ENCODE measurements at regions not wholly inside any gene's neighbourhood (a gene's known extent, or its start where the extent isn't known, plus 50 kb on each side); places are given as distances from the start of the nearest gene placed in this dataset.
A peak's percentile ranks its signal among the peaks of the same experiment; 100 is the strongest.

DNA sequence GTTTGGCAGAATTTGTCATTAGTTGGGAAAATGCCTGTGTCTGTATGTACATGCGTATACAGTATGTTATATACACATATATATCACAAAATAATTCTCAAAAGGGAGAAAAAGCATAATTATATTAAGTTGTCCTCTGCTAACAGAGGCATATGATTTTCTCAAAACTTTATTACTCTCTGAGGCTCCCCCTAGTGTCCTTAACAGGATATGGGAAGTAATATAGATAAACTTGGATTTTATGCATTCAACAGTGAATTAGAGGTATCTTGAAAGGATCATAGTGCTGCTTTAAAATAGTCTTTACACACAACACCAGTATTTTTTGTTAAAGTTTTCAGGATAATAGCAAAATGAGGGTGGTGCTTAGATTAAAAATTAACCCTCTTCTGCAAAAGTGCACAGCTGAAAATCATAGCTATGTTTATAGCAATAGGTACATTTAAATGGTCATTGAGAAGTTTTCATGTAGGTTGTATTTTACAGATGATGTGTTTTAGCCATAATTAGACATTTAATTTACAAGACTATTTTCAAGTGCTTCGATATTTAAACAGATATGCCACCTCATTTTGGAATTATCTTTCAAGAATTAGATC lies 454.0 kb upstream of the ROBO2 start:
- Histone ChIP-seq H3K4me2 (ENCODE audit: low read depth, low read length, poor library complexity, severe bottlenecking) (no peak overlapping the region), H3K27me3 (ENCODE audit: insufficient read depth, low read length, poor library complexity, severe bottlenecking) (no peaks in the 10 kb centered on the region), H3K36me3 (ENCODE audit: insufficient read depth, low read length) (no peaks in the 10 kb centered on the region), H3F3A (ENCODE audit: low read depth) (no peaks in the 10 kb centered on the region), H3K9me2 (replicated peaks; ENCODE audit: low read depth, low read length) (no peaks in the 10 kb centered on the region), H2AFZ (ENCODE audit: low read length) (no peak overlapping the region), H4K20me1 (ENCODE audit: insufficient read depth, low read length, poor library complexity, severe bottlenecking) (no peaks in the 10 kb centered on the region), H3K4me1 (ENCODE audit: insufficient read depth, low read length, poor library complexity, severe bottlenecking) (no peaks in the 10 kb centered on the region), H3K9me3 (ENCODE audit: insufficient read depth, low read depth, low read length) (no peaks in the 10 kb centered on the region), H3K4me3 (ENCODE audit: low read length, poor library complexity, severe bottlenecking) (no peak overlapping the region), H3K79me2 (ENCODE audit: insufficient read depth, low read length) (no peaks in the 10 kb centered on the region), H3K9ac (ENCODE audit: low read depth, low read length, poor library complexity, severe bottlenecking) (no peak overlapping the region)
- no peak for TF ChIP-seq EZH2phosphoT487 (IDR thresholded peaks at IDR 0.05; ENCODE audit: borderline replicate concordance)
- TF ChIP-seq, protein P1, sequence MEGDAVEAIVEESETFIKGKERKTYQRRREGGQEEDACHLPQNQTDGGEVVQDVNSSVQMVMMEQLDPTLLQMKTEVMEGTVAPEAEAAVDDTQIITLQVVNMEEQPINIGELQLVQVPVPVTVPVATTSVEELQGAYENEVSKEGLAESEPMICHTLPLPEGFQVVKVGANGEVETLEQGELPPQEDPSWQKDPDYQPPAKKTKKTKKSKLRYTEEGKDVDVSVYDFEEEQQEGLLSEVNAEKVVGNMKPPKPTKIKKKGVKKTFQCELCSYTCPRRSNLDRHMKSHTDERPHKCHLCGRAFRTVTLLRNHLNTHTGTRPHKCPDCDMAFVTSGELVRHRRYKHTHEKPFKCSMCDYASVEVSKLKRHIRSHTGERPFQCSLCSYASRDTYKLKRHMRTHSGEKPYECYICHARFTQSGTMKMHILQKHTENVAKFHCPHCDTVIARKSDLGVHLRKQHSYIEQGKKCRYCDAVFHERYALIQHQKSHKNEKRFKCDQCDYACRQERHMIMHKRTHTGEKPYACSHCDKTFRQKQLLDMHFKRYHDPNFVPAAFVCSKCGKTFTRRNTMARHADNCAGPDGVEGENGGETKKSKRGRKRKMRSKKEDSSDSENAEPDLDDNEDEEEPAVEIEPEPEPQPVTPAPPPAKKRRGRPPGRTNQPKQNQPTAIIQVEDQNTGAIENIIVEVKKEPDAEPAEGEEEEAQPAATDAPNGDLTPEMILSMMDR (conservative IDR thresholded peaks at IDR 0.05; ENCODE audit: low read length): peak; percentile 76

DNA sequence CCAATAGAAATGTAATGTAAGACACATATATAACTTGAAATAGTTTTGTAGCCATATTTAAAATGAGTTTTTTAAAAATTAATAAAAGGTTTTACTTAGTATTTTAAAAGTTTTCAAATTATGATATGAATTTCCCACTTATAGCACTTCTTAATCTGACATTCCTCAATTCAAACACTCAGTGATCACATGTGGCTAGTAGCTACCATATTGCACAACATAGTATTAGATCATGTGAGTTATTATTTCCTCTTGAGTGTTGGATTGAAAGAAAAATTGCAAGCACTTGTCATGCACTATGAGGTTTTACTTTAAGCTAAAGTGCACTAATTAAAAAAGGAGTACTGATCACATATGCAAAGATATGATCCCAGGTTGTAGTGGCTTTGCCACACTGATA lies 453.4 kb upstream of the ROBO2 start:
- Histone ChIP-seq H3K36me3 (ENCODE audit: insufficient read depth, low read length) (no peaks in the 10 kb centered on the region), H3K4me1 (ENCODE audit: insufficient read depth, low read length, poor library complexity, severe bottlenecking) (no peaks in the 10 kb centered on the region), H4K20me1 (ENCODE audit: insufficient read depth, low read length, poor library complexity, severe bottlenecking) (no peaks in the 10 kb centered on the region), H3K9me3 (ENCODE audit: insufficient read depth, low read depth, low read length) (no peaks in the 10 kb centered on the region), H2AFZ (ENCODE audit: low read length) (no peak overlapping the region), H3K9me2 (replicated peaks; ENCODE audit: low read depth, low read length) (no peaks in the 10 kb centered on the region), H3F3A (ENCODE audit: low read depth) (no peaks in the 10 kb centered on the region), H3K4me2 (ENCODE audit: low read depth, low read length, poor library complexity, severe bottlenecking) (no peak overlapping the region), H3K9ac (ENCODE audit: low read depth, low read length, poor library complexity, severe bottlenecking) (no peak overlapping the region), H3K79me2 (ENCODE audit: insufficient read depth, low read length) (no peaks in the 10 kb centered on the region), H3K4me3 (ENCODE audit: low read length, poor library complexity, severe bottlenecking) (no peak overlapping the region), H3K27me3 (ENCODE audit: insufficient read depth, low read length, poor library complexity, severe bottlenecking) (no peaks in the 10 kb centered on the region)
- TF ChIP-seq, protein P1 (conservative IDR thresholded peaks at IDR 0.05; ENCODE audit: low read length): no peak
- TF ChIP-seq EZH2phosphoT487 (IDR thresholded peaks at IDR 0.05; ENCODE audit: borderline replicate concordance): no peak

DNA sequence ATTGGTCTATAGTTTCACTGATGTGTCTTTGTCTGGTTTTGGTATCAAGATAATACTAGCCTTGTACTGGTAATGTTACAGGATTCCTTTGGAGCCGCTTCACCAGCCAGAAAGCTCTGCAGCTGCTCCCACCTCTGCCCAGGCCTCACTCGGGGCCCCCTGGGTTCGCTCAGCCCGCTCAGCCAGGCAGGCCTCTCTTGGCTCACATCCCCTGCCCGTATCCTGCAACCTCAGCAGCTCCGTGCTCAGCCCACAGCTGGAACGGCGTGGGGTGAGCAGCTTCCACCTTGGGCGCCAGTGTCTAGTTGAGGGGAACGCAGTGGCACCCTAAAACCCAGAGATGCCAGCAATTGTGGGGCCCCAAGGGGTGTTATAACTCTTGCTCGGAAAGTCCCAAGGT lies 429.7 kb upstream of the ROBO2 start:
- no peaks in the 10 kb centered on the region for H3K9me2 ChIP-seq (replicated peaks; ENCODE audit: low read depth, low read length)
- no peak overlapping the region for H3K9ac ChIP-seq (ENCODE audit: low read depth, low read length, poor library complexity, severe bottlenecking)
- no peaks in the 10 kb centered on the region for H4K20me1 ChIP-seq (ENCODE audit: insufficient read depth, low read length, poor library complexity, severe bottlenecking)
- no peak overlapping the region for H3K4me3 ChIP-seq (ENCODE audit: low read length, poor library complexity, severe bottlenecking)
- H3K36me3 ChIP-seq (ENCODE audit: insufficient read depth, low read length): no peaks in the 10 kb centered on the region
- no peaks in the 10 kb centered on the region for H3K79me2 ChIP-seq (ENCODE audit: insufficient read depth, low read length)
- no peaks in the 10 kb centered on the region for H3K27me3 ChIP-seq (ENCODE audit: insufficient read depth, low read length, poor library complexity, severe bottlenecking)
- H3K9me3 ChIP-seq (ENCODE audit: insufficient read depth, low read depth, low read length): no peaks in the 10 kb centered on the region; the same call in 1 of the 2 replicates
- H3K4me1 ChIP-seq (ENCODE audit: insufficient read depth, low read length, poor library complexity, severe bottlenecking): no peaks in the 10 kb centered on the region
- H3F3A ChIP-seq (ENCODE audit: low read depth): no peaks in the 10 kb centered on the region
- H2AFZ ChIP-seq (ENCODE audit: low read length): no peak overlapping the region
- no peak overlapping the region for H3K4me2 ChIP-seq (ENCODE audit: low read depth, low read length, poor library complexity, severe bottlenecking)
- TF ChIP-seq EZH2phosphoT487 (IDR thresholded peaks at IDR 0.05; ENCODE audit: borderline replicate concordance): no peak

DNA sequence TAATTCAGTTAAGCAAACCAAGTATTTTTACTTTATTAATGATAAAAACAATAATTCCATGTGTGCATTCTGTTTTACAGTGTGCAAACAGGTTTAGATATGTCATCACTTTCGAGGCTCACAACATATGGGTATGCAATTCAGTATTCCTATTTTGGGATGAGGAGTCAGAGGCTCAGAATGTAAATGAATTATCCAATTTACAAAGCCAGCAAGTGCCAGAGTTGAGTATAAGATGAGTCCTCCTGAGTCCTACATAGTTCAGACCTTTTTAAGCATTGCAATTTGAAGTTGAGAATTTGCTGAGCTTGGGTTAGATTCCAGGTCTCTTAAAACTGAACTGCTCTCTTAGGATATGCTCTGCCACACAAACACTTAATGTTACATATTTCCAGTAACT lies 424.2 kb upstream of the ROBO2 start:
- H3K4me1 ChIP-seq (ENCODE audit: insufficient read depth, low read length, poor library complexity, severe bottlenecking): no peaks in the 10 kb centered on the region
- no peaks in the 10 kb centered on the region for H3K9me2 ChIP-seq (replicated peaks; ENCODE audit: low read depth, low read length)
- no peak overlapping the region for H2AFZ ChIP-seq (ENCODE audit: low read length)
- no peak overlapping the region for H3K4me3 ChIP-seq (ENCODE audit: low read length, poor library complexity, severe bottlenecking)
- no peaks in the 10 kb centered on the region for H3K27me3 ChIP-seq (ENCODE audit: insufficient read depth, low read length, poor library complexity, severe bottlenecking)
- no peaks in the 10 kb centered on the region for H3K36me3 ChIP-seq (ENCODE audit: insufficient read depth, low read length)
- H4K20me1 ChIP-seq (ENCODE audit: insufficient read depth, low read length, poor library complexity, severe bottlenecking): no peaks in the 10 kb centered on the region
- H3K4me2 ChIP-seq (ENCODE audit: low read depth, low read length, poor library complexity, severe bottlenecking): no peak overlapping the region
- no peak overlapping the region for H3K9ac ChIP-seq (ENCODE audit: low read depth, low read length, poor library complexity, severe bottlenecking)
- H3K79me2 ChIP-seq (ENCODE audit: insufficient read depth, low read length): no peaks in the 10 kb centered on the region
- H3F3A ChIP-seq (ENCODE audit: low read depth): no peaks in the 10 kb centered on the region
- no peaks in the 10 kb centered on the region; the same call in 1 of the 2 replicates for H3K9me3 ChIP-seq (ENCODE audit: insufficient read depth, low read depth, low read length)
- TF ChIP-seq, protein P1 (conservative IDR thresholded peaks at IDR 0.05; ENCODE audit: low read length): no peak
- no peak for TF ChIP-seq EZH2phosphoT487 (IDR thresholded peaks at IDR 0.05; ENCODE audit: borderline replicate concordance)

All from Loucy (cell line).